Stimulated activated CD8-positive, alpha-beta memory T cell treated with anti-CD3 and anti-CD28 coated beads, Interleukin-12 subunit alpha, Interleukin-12 subunit beta, amount 100 ng/mL, for 24 hours (primary cell): ENCODE measurements at regions not wholly inside any gene's neighbourhood (a gene's known extent, or its start where the extent isn't known, plus 50 kb on each side); places are given as distances from the start of the nearest gene placed in this dataset.
"Not testable (repeated sequence)": the region's sequence is repeated elsewhere in the genome, so short reads cannot be mapped to it uniquely, and the experiment has no call there.

ENCODE experiments used
- DNase-seq: peaks from one replicate; pipeline ENCODE4 v3.0.0-alpha.2; 2020; ENCODE audit errors: extremely low read depth

GRCh38 chr6:155684416-155685196 lies 229.0 kb upstream of the NOX3 start:
- no peak for DNase-seq

GRCh38 chr6:155678361-155678760 lies 222.7 kb upstream of the NOX3 start:
- DNase-seq: no peak

GRCh38 chr6:155676346-155676745 lies 220.7 kb upstream of the NOX3 start:
- DNase-seq: no peak

- DNase-seq: no peak
Measured at GRCh38 chr6:155670655-155671054, 215.0 kb upstream of the NOX3 start.

GRCh38 chr6:155660251-155660977 lies 204.8 kb upstream of the NOX3 start:
- DNase-seq: no peak

- DNase-seq: no peak
Measured at GRCh38 chr6:155656024-155656423, 200.4 kb upstream of the NOX3 start.

GRCh38 chr6:155654474-155654873 lies 198.8 kb upstream of the NOX3 start:
- no peak for DNase-seq

GRCh38 chr6:155648301-155648700 lies 192.7 kb upstream of the NOX3 start:
- DNase-seq: no peak

- DNase-seq: no peak
Measured at GRCh38 chr6:155647354-155647753, 191.7 kb upstream of the NOX3 start.

GRCh38 chr6:155646443-155646842 lies 190.8 kb upstream of the NOX3 start:
- no peak for DNase-seq

GRCh38 chr6:155645325-155645724 lies 189.7 kb upstream of the NOX3 start:
- DNase-seq: no peak

GRCh38 chr6:155641603-155642002 lies 186.0 kb upstream of the NOX3 start:
- DNase-seq: no peak

- no peak for DNase-seq
Measured at GRCh38 chr6:155638200-155638599, 182.6 kb upstream of the NOX3 start.

GRCh38 chr6:155635416-155635815 lies 179.8 kb upstream of the NOX3 start:
- DNase-seq: no peak

GRCh38 chr6:155630085-155630484 lies 174.4 kb upstream of the NOX3 start:
- no peak for DNase-seq

- no peak for DNase-seq
Measured at GRCh38 chr6:155629652-155630051, 174.0 kb upstream of the NOX3 start.

- DNase-seq: peak; percentile 3
Measured at GRCh38 chr6:155628306-155628705, 172.7 kb upstream of the NOX3 start.

GRCh38 chr6:155627722-155628212 lies 172.1 kb upstream of the NOX3 start:
- DNase-seq: not testable (repeated sequence)

GRCh38 chr6:155623450-155624178 lies 168.0 kb upstream of the NOX3 start:
- no peak for DNase-seq

GRCh38 chr6:155614606-155615005 lies 159.0 kb upstream of the NOX3 start:
- no peak for DNase-seq

GRCh38 chr6:155611742-155612141 lies 156.1 kb upstream of the NOX3 start:
- no peak for DNase-seq

GRCh38 chr6:155604991-155605390 lies 149.4 kb upstream of the NOX3 start:
- DNase-seq: no peak
